ENCODE measurements at regions not wholly inside any gene's neighbourhood (a gene's known extent, or its start where the extent isn't known, plus 50 kb on each side); places are given as distances from the start of the nearest gene placed in this dataset.

GRCh38 chr2:15738225-15738546 is 146.5 kb downstream of the DDX1 start:
- Mint-ChIP-seq H3K4me1 (no peaks in the 10 kb centered on the region), H3K27me3 (peaks cover 4% of the 10 kb centered on the region), H3K9me3 (no peaks in the 10 kb centered on the region), H3K27ac (no peak overlapping the region), H3K36me3 (ENCODE audit: low read depth) (no peaks in the 10 kb centered on the region), H3K4me3 (no peak overlapping the region)
- no peak for DNase-seq
- POLR2A ChIA-PET: no interaction called here
- CTCF ChIA-PET: no interaction called here

- POLR2A ChIA-PET: no interaction called here
- Mint-ChIP-seq H3K4me3 (no peak overlapping the region), H3K4me1 (no peaks in the 10 kb centered on the region), H3K27me3 (peaks cover 6% of the 10 kb centered on the region), H3K36me3 (ENCODE audit: low read depth) (no peaks in the 10 kb centered on the region), H3K9me3 (no peaks in the 10 kb centered on the region), H3K27ac (no peak overlapping the region)
- no peak for DNase-seq
- CTCF ChIA-PET: no interaction called here
These were observed 147.3 kb downstream of the DDX1 start for GRCh38 chr2:15738943-15739342.

GRCh38 chr2:15744820-15745219 is 153.2 kb downstream of the DDX1 start:
- no peaks in the 10 kb centered on the region for H3K9me3 Mint-ChIP-seq
- H3K27me3 Mint-ChIP-seq: peaks cover 6% of the 10 kb centered on the region
- H3K4me3 Mint-ChIP-seq: no peak overlapping the region
- POLR2A ChIA-PET: no interaction called here
- DNase-seq: no peak
- H3K27ac Mint-ChIP-seq: no peak overlapping the region
- H3K36me3 Mint-ChIP-seq (ENCODE audit: low read depth): no peaks in the 10 kb centered on the region
- CTCF ChIA-PET: no interaction called here
- no peaks in the 10 kb centered on the region for H3K4me1 Mint-ChIP-seq

- no peaks in the 10 kb centered on the region for H3K36me3 Mint-ChIP-seq (ENCODE audit: low read depth)
- H3K27ac Mint-ChIP-seq: no peak overlapping the region
- ChIA-PET CTCF (no interaction called here), POLR2A (no interaction called here)
- H3K4me3 Mint-ChIP-seq: no peak overlapping the region
- H3K9me3 Mint-ChIP-seq: no peaks in the 10 kb centered on the region
- peaks cover 6% of the 10 kb centered on the region for H3K27me3 Mint-ChIP-seq
- no peak for DNase-seq
- no peaks in the 10 kb centered on the region for H3K4me1 Mint-ChIP-seq
These were observed 153.7 kb downstream of the DDX1 start for GRCh38 chr2:15745350-15745749.

- no peak for DNase-seq
- no peak overlapping the region for H3K27ac Mint-ChIP-seq
- peaks cover 3% of the 10 kb centered on the region for H3K27me3 Mint-ChIP-seq
- no peaks in the 10 kb centered on the region for H3K4me1 Mint-ChIP-seq
- ChIA-PET CTCF (no interaction called here), POLR2A (no interaction called here)
- no peaks in the 10 kb centered on the region for H3K36me3 Mint-ChIP-seq (ENCODE audit: low read depth)
- H3K9me3 Mint-ChIP-seq: no peaks in the 10 kb centered on the region
- no peak overlapping the region for H3K4me3 Mint-ChIP-seq
These were observed 154.4 kb downstream of the DDX1 start for GRCh38 chr2:15745907-15746702.

GRCh38 chr2:15746703-15747550 is 155.3 kb downstream of the DDX1 start:
- CTCF ChIA-PET: no interaction called here
- no peak overlapping the region for H3K4me3 Mint-ChIP-seq
- POLR2A ChIA-PET: no interaction called here

GRCh38 chr2:15747603-15748471 is 156.2 kb downstream of the DDX1 start:
- no peak for DNase-seq
- H3K9me3 Mint-ChIP-seq: no peaks in the 10 kb centered on the region
- no peaks in the 10 kb centered on the region for H3K36me3 Mint-ChIP-seq (ENCODE audit: low read depth)
- ChIA-PET CTCF (no interaction called here), POLR2A (no interaction called here)
- no peak overlapping the region for H3K27ac Mint-ChIP-seq
- H3K4me1 Mint-ChIP-seq: no peaks in the 10 kb centered on the region
- no peak overlapping the region for H3K4me3 Mint-ChIP-seq
- peaks cover 3% of the 10 kb centered on the region for H3K27me3 Mint-ChIP-seq

More at GRCh38 chr2:15746703-15747550, 155.3 kb downstream of the DDX1 start:
- Mint-ChIP-seq H3K27me3 (peaks cover 3% of the 10 kb centered on the region), H3K9me3 (no peaks in the 10 kb centered on the region), H3K36me3 (ENCODE audit: low read depth) (no peaks in the 10 kb centered on the region), H3K27ac (no peak overlapping the region), H3K4me1 (no peaks in the 10 kb centered on the region)
- no peak for DNase-seq

GRCh38 chr2:15748736-15749323 is 157.2 kb downstream of the DDX1 start:
- H3K27me3 Mint-ChIP-seq: no peaks in the 10 kb centered on the region
- ChIA-PET CTCF (no interaction called here), POLR2A (no interaction called here)
- no peaks in the 10 kb centered on the region for H3K9me3 Mint-ChIP-seq
- no peaks in the 10 kb centered on the region for H3K36me3 Mint-ChIP-seq (ENCODE audit: low read depth)
- DNase-seq: no peak
- no peaks in the 10 kb centered on the region for H3K4me1 Mint-ChIP-seq
- no peak overlapping the region for H3K27ac Mint-ChIP-seq
- H3K4me3 Mint-ChIP-seq: no peak overlapping the region

- ChIA-PET CTCF (no interaction called here), POLR2A (no interaction called here)
- no peaks in the 10 kb centered on the region for H3K36me3 Mint-ChIP-seq (ENCODE audit: low read depth)
- no peak overlapping the region for H3K27ac Mint-ChIP-seq
- DNase-seq: no peak
- no peaks in the 10 kb centered on the region for H3K27me3 Mint-ChIP-seq
- H3K4me1 Mint-ChIP-seq: no peaks in the 10 kb centered on the region
- no peaks in the 10 kb centered on the region for H3K9me3 Mint-ChIP-seq
- H3K4me3 Mint-ChIP-seq: no peak overlapping the region
These were observed 158.1 kb downstream of the DDX1 start for GRCh38 chr2:15749460-15750432.

GRCh38 chr2:15750433-15750814 is 158.8 kb downstream of the DDX1 start:
- Mint-ChIP-seq H3K4me1 (no peaks in the 10 kb centered on the region), H3K27ac (no peak overlapping the region), H3K27me3 (no peaks in the 10 kb centered on the region), H3K9me3 (no peaks in the 10 kb centered on the region), H3K4me3 (no peak overlapping the region), H3K36me3 (ENCODE audit: low read depth) (no peaks in the 10 kb centered on the region)
- ChIA-PET CTCF (no interaction called here), POLR2A (no interaction called here)
- DNase-seq: no peak

GRCh38 chr2:15750822-15751329 is 159.2 kb downstream of the DDX1 start:
- H3K36me3 Mint-ChIP-seq (ENCODE audit: low read depth): no peaks in the 10 kb centered on the region
- no peak overlapping the region for H3K4me3 Mint-ChIP-seq
- ChIA-PET CTCF (no interaction called here), POLR2A (no interaction called here)
- H3K27me3 Mint-ChIP-seq: no peaks in the 10 kb centered on the region
- H3K27ac Mint-ChIP-seq: no peak overlapping the region
- H3K4me1 Mint-ChIP-seq: no peaks in the 10 kb centered on the region
- no peak for DNase-seq
- no peaks in the 10 kb centered on the region for H3K9me3 Mint-ChIP-seq

- no peaks in the 10 kb centered on the region for H3K9me3 Mint-ChIP-seq
- no peak overlapping the region for H3K27ac Mint-ChIP-seq
- ChIA-PET POLR2A (no interaction called here), CTCF (no interaction called here)
- no peak overlapping the region for H3K4me3 Mint-ChIP-seq
- no peak for DNase-seq
- no peaks in the 10 kb centered on the region for H3K36me3 Mint-ChIP-seq (ENCODE audit: low read depth)
- no peaks in the 10 kb centered on the region for H3K4me1 Mint-ChIP-seq
- H3K27me3 Mint-ChIP-seq: no peaks in the 10 kb centered on the region
These were observed 159.8 kb downstream of the DDX1 start for GRCh38 chr2:15751477-15751876.

Data from activated CD4-positive, alpha-beta memory T cell treated with anti-CD3 and anti-CD28 coated beads, Interleukin-2, amount 10 ng/mL, durations not matched to agents 7 days and 5 days (primary cell).